Stomach smooth muscle (tissue), 2 donors: ENCODE measurements at regions not wholly inside any gene's neighbourhood (a gene's known extent, or its start where the extent isn't known, plus 50 kb on each side); places are given as distances from the start of the nearest gene placed in this dataset.
"Not testable (repeated sequence)": the region's sequence is repeated elsewhere in the genome, so short reads cannot be mapped to it uniquely, and the experiment has no call there.

Experiments used
- H3K27ac ChIP-seq: one replicate; pipeline ENCODE4 v1.7.0; 2013; ENCODE audit warnings: mild to moderate bottlenecking, low read length, inconsistent platforms
- H3K27me3 ChIP-seq, 2 donors: one replicate each; pipeline ENCODE4 v1.7.0; 2013; ENCODE audit warnings: low read length in 2 of 2; ENCODE audit not compliant: insufficient read depth in 2 of 2, control insufficient read depth in 1 of 2
- H3K36me3 ChIP-seq, 2 donors: one replicate each; pipeline ENCODE4 v1.7.0; 2013; ENCODE audit warnings: low read length in 2 of 2; ENCODE audit not compliant: control insufficient read depth in 2 of 2, insufficient read depth in 2 of 2
- H3K4me1 ChIP-seq: one replicate; pipeline ENCODE4 v1.7.0; 2013; ENCODE audit warnings: low read length; ENCODE audit not compliant: control insufficient read depth, insufficient read depth
- H3K4me3 ChIP-seq, 2 donors: one replicate each; pipeline ENCODE4 v1.7.0; 2013; ENCODE audit warnings: low read length in 2 of 2
- H3K9ac ChIP-seq, 2 donors: one replicate each; pipeline ENCODE4 v1.7.0; 2013; ENCODE audit warnings: low read length in 2 of 2, mild to moderate bottlenecking in 1 of 2
- H3K9me3 ChIP-seq, 2 donors: one replicate each; pipeline ENCODE4 v1.7.0; 2013; ENCODE audit warnings: low read length in 2 of 2; ENCODE audit not compliant: control insufficient read depth in 2 of 2
- donor health status: healthy.
- donor health status: Pancreatic carcinoma.

GRCh38 chr14:105962532-105962931, 436.1 kb downstream of the TMEM121 start:
- Histone ChIP-seq H3K27me3 (peaks cover 0 to 3% of the 10 kb centered on the region in 2 donors), H3K36me3 (no peaks in the 10 kb centered on the region), H3K9ac (no peak overlapping the region), H3K4me1 (no peaks in the 10 kb centered on the region), H3K4me3 (no peak overlapping the region), H3K9me3 (peaks cover 0 to 7% of the 10 kb centered on the region in 2 donors), H3K27ac (no peak overlapping the region)

DNA sequence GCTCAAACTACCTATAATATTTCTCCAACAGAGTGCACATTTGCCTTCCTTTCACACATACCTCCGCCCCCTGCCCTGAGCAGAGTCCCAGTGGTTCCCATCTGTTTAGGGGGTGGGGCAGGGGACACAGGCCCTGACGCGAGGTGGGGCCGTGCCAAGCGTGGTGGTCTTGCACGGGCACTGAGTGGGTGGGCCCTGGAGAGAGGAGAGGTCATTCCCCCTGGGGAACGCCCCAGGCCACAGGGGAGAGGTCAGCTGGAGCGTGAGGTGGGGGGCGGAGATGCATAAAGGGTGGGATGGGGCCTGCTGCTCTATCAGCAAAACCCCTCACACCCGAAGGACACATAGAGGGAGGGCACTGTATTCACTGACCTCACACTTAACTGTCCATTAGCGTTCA, 441.9 kb downstream of the TMEM121 start:
- Histone ChIP-seq H3K27ac (no peak overlapping the region), H3K4me1 (no peaks in the 10 kb centered on the region), H3K4me3 (no peak overlapping the region), H3K36me3 (no peaks in the 10 kb centered on the region), H3K9me3 (peaks cover 0 to 4% of the 10 kb centered on the region in 2 donors), H3K27me3 (peaks cover 2 to 3% of the 10 kb centered on the region in 2 donors), H3K9ac (no peak overlapping the region)

GRCh38 chr14:105969026-105969425, 442.6 kb downstream of the TMEM121 start:
- H3K4me1 ChIP-seq, H3K4me3 ChIP-seq, H3K27ac ChIP-seq, H3K9me3 ChIP-seq, H3K9ac ChIP-seq, H3K36me3 ChIP-seq, H3K27me3 ChIP-seq: not testable (repeated sequence)

- not testable (repeated sequence) for H3K36me3 ChIP-seq, H3K9ac ChIP-seq, H3K9me3 ChIP-seq, H3K4me3 ChIP-seq, H3K27ac ChIP-seq, H3K4me1 ChIP-seq
- H3K27me3 ChIP-seq = peaks cover 2 to 13% of the 10 kb centered on the region in 2 donors
Observed at GRCh38 chr14:105970821-105971220, 444.4 kb downstream of the TMEM121 start.

DNA sequence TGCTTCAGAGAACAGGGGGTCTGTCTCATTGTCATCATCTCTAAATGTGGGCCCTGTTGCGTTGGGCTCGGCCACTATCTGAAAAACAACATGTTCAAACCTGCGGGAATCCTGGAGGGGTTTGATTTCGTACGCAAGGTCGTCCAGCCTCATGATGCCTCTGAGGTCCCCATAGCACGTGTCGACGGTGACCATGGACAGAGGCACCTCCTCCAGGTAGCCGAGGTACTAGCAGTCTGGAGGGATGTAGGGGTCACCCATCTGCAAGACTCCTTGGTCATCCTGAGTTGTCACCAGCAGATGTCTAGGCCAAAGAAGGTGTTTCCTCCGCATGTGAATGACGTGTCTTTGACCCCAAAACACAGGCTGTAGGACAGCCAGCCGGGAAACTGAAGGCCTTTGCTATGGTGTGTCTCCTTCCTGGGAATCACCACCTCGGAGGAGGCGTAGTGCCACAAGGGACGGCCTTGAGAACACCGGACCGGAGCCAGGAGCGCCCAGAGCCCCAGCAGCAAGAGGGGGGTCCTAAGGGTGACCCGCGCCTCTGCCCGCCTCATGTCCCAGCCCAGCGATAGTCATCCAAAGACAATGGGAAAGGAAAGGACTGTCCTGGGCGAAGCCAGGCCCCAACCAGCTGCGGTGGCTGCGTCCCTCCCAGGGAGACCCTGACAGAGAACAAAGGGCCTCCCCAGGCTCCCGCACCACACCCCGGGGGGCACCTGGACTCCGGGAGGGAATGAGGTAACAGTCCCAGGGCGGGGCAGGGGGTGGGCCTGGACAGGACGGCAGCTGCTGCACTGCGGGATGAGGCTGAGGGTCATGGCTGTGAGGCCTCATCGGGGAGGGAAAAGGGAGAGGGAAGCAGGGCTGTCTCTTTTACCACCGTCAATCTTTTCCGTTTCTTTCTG, 445.5 kb downstream of the TMEM121 start:
- no peak overlapping the region for H3K9ac ChIP-seq
- H3K4me3 ChIP-seq = no peak overlapping the region
- no peak overlapping the region for H3K27ac ChIP-seq
- peaks cover 0 to 4% of the 10 kb centered on the region in 2 donors for H3K9me3 ChIP-seq
- H3K36me3 ChIP-seq = no peaks in the 10 kb centered on the region
- H3K27me3 ChIP-seq = peaks cover 2 to 13% of the 10 kb centered on the region in 2 donors
- H3K4me1 ChIP-seq = no peaks in the 10 kb centered on the region

DNA sequence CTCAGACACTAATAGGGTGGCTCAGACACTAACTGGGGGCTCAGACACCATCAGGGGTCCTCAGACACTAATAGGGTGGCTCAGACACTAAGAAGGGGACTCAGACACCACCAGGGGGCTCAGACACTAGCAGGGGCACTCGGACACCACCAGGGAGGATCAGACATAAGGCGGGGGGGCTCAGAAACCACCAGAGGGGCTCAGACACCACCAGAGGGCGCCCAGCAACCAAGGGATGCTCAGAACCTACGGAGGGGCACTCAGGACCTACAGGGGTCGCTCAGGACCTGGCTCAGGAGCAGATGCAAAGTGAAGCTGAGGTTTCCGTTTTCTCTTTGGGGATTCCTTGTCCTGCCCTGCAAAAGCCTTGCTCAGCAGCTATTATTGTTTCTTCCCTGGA, 448.5 kb downstream of the TMEM121 start:
- no peaks in the 10 kb centered on the region for H3K4me1 ChIP-seq
- no peak overlapping the region for H3K27ac ChIP-seq
- H3K36me3 ChIP-seq = no peaks in the 10 kb centered on the region
- H3K27me3 ChIP-seq = peaks cover 0 to 10% of the 10 kb centered on the region in 2 donors
- H3K4me3 ChIP-seq = no peak overlapping the region
- H3K9me3 ChIP-seq = peaks cover 0 to 4% of the 10 kb centered on the region in 2 donors
- no peak overlapping the region for H3K9ac ChIP-seq

DNA sequence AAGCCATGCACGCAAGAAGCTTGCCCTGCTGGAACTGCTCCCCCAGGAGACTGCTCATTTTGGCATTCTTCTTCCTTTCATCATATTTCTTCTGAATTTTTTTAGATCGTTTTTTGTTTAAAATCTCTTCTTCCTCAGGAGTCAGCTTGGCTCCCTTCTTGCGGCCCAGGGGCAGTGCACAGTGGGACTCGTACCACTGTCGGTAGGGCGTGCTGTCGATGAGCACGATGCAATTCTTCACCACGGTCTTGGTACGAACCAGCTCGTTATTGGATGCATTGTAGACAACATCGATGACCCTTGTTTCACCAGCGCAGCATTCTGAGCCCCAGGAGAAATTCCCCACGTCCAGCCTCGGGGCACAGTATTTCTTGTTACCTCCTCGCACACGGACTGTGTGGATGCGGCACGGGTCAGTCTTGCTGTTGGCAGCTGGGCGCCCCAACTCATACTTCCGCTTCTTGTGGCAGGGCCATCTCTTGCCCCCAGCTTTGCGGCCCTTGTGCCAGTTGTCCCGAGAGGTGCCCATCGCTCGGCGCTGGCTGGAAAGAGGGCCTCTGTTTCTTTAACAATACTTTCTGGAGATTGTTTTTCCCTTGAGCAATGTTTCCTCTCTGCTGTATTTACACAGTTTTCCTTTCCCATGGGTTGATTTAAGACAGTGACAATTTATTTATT, 452.4 kb downstream of the TMEM121 start:
- Histone ChIP-seq H3K4me1 (no peaks in the 10 kb centered on the region), H3K9ac (no peak overlapping the region), H3K4me3 (no peak overlapping the region), H3K36me3 (no peaks in the 10 kb centered on the region), H3K27me3 (peaks cover 0 to 8% of the 10 kb centered on the region in 2 donors), H3K9me3 (no peaks in the 10 kb centered on the region), H3K27ac (no peak overlapping the region)

- no peak overlapping the region for H3K27ac ChIP-seq
- H3K4me1 ChIP-seq = no peaks in the 10 kb centered on the region
- no peaks in the 10 kb centered on the region for H3K9me3 ChIP-seq
- H3K4me3 ChIP-seq = no peak overlapping the region
- H3K9ac ChIP-seq = no peak overlapping the region
- peaks cover 0 to 4% of the 10 kb centered on the region in 2 donors for H3K27me3 ChIP-seq
- H3K36me3 ChIP-seq = no peaks in the 10 kb centered on the region
Observed at GRCh38 chr14:105979446-105979845, 453.1 kb downstream of the TMEM121 start.

DNA sequence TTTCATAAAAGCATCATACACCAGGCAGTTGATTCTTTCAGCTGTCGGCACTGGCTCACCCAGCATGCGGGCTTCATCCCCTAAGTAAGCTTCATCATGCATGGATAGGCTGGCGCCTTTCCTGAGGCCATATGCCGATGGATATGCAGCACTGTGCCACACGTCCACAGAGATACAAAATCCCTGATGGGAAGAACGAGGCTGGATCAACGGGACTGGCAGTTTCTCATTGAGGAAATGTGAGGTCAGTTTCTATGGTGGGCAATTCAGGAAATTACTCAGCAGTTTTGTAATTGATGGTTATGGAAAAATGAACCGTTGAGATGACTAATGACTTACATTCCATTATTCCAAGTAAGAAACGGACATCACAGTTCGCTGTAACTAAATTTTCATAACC, 453.8 kb downstream of the TMEM121 start:
- Histone ChIP-seq H3K36me3 (no peaks in the 10 kb centered on the region), H3K4me3 (no peak overlapping the region), H3K9ac (no peak overlapping the region), H3K27ac (no peak overlapping the region), H3K4me1 (no peaks in the 10 kb centered on the region), H3K9me3 (no peaks in the 10 kb centered on the region), H3K27me3 (peaks cover 0 to 3% of the 10 kb centered on the region in 2 donors)

DNA sequence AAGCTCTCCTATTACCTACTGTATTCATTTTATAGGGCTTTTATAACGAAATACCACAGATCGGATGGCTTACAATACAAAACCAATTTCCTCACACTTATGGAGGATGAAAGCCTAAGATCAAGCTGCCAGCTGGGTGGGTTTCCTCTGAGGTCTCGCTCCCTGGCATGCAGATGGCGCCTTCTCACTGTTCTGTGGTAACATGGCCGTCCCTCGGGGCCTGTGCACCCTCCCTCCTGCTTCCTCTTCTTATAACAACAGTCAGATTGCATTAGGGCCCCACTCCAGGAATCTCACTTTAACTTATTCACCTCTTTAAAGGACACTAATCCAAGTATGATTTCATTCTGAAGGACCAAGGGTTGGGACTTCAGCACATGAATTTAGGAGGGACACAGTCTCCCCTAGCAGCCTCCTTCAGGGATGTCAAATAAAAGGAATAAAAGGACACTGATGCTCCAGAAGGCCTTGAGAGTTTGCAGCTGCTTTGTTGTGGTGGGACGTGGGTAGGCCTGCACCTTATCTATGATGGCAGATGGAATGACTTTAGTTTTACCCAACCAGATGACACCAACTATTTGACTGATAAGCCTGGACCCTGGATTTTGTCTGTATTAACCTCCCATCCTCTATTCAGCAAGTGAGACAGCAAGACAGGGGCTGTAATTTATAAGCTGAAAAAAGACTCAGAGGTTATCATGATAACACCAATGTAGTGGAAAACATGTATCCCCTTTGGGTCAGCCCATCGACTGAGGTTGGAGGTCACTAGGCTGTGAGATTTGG, 455.3 kb downstream of the TMEM121 start:
- not testable (repeated sequence) for H3K36me3 ChIP-seq, H3K4me1 ChIP-seq, H3K9ac ChIP-seq, H3K4me3 ChIP-seq, H3K27ac ChIP-seq, H3K9me3 ChIP-seq, H3K27me3 ChIP-seq
